Thyroid gland (tissue), 4 donors: ENCODE measurements at regions not wholly inside any gene's neighbourhood (a gene's known extent, or its start where the extent isn't known, plus 50 kb on each side); places are given as distances from the start of the nearest gene placed in this dataset.
"Not testable (repeated sequence)": the region's sequence is repeated elsewhere in the genome, so short reads cannot be mapped to it uniquely, and the experiment has no call there.

Experiments used
- DNase-seq, 2 donors: peaks; one replicate each; pipeline ENCODE4 v3.0.0-alpha.2; 2019
- H3K27ac ChIP-seq, 3 donors: fragments of 200-600 bp; sonication (generic); 1 replicate in 2 of 3; 2 replicates in 1 of 3; pipeline ENCODE4 v1.5.1; 2016 to 2019; ENCODE audit warnings: mild to moderate bottlenecking in 1 of 3, moderate library complexity in 1 of 3
- H3K27me3 ChIP-seq: fragments of 200-600 bp; sonication (generic); one replicate; pipeline ENCODE4 v1.5.1; 2019
- H3K36me3 ChIP-seq, 2 donors: fragments of 200-600 bp; sonication (generic); one replicate each; pipeline ENCODE4 v1.5.1; 2016 to 2019
- H3K4me1 ChIP-seq, 2 donors: fragments of 200-600 bp; sonication (generic); one replicate each; pipeline ENCODE4 v1.5.1; 2017 to 2019
- H3K4me3 ChIP-seq, 3 donors: fragments of 200-600 bp; sonication (generic); replicated peaks in 1 of 3; 1 replicate in 2 of 3; 2 replicates in 1 of 3; pipeline ENCODE4 v1.5.1; 2016; ENCODE audit warnings: mild to moderate bottlenecking in 1 of 3
- H3K9me3 ChIP-seq: fragments of 200-600 bp; sonication (generic); one replicate; pipeline ENCODE4 v1.5.1; 2017
- POLR2A ChIP-seq, 2 donors: fragments of 450-650 bp; IDR thresholded peaks; one replicate each; pipeline ENCODE4 v1.6.1; 2017; ENCODE audit warnings: antibody characterized with exemption in 2 of 2, mild to moderate bottlenecking in 2 of 2, moderate library complexity in 1 of 2
- WGBS, 2 donors: methylation state at CpG; one replicate each; pipeline ENCODE4 v1.1.5; 2017; 5-methylcytosine and 5-hydroxymethylcytosine counted together
- intact Hi-C: fragments of 100-400 bp; cut with DNase I; formaldehyde crosslinking; loops from one replicate; pipeline ENCODE4 v1.15.1; 2023
- TF ChIP-seq, protein P1 (sequence below), 6 experiments: fragments of 200-600 bp in 3 of 6; fragments of 450-650 bp in 3 of 6; sonication (generic) in 3 of 6; IDR thresholded peaks; one replicate each; pipeline ENCODE4 v1.5.1; 2016 to 2019; ENCODE audit warnings: antibody characterized with exemption in 6 of 6, mild to moderate bottlenecking in 2 of 6, inconsistent platforms in 1 of 6, moderate library complexity in 1 of 6

DNA sequence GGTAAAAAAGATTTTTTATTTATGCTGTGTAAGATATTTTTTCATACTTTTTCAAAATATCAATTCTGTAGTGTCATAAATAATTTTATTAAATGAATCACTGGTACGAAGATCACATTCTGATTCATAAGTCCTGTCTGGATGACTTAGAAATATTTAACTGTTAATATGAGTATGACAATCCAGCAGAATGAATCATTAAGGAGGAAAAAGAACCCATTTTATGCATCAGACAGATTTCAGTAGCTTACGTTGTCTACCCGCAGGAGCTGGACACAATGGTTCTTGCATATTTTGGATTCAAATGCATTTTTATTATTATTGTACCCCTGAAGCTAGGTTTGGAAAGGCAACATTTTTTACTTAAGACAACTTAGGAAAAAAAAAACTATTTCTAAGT, 448.9 kb upstream of the TSPY4 start:
- 84 to 94% methylated on average over 3 of the region's 3 CpGs for WGBS, 2 donors
- Histone ChIP-seq H3K4me1 (no peaks in the 10 kb centered on the region), H3K36me3 (no peaks in the 10 kb centered on the region), H3K27me3 (no peaks in the 10 kb centered on the region), H3K4me3 (no peak overlapping the region), H3K27ac (no peak overlapping the region), H3K9me3 (no peaks in the 10 kb centered on the region)
- intact Hi-C loops = no loop called here
- no peak for TF ChIP-seq POLR2A (IDR thresholded peaks at IDR 0.05)
- TF ChIP-seq, protein P1, sequence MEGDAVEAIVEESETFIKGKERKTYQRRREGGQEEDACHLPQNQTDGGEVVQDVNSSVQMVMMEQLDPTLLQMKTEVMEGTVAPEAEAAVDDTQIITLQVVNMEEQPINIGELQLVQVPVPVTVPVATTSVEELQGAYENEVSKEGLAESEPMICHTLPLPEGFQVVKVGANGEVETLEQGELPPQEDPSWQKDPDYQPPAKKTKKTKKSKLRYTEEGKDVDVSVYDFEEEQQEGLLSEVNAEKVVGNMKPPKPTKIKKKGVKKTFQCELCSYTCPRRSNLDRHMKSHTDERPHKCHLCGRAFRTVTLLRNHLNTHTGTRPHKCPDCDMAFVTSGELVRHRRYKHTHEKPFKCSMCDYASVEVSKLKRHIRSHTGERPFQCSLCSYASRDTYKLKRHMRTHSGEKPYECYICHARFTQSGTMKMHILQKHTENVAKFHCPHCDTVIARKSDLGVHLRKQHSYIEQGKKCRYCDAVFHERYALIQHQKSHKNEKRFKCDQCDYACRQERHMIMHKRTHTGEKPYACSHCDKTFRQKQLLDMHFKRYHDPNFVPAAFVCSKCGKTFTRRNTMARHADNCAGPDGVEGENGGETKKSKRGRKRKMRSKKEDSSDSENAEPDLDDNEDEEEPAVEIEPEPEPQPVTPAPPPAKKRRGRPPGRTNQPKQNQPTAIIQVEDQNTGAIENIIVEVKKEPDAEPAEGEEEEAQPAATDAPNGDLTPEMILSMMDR (IDR thresholded peaks at IDR 0.05) = no peak
- no peak for DNase-seq

DNA sequence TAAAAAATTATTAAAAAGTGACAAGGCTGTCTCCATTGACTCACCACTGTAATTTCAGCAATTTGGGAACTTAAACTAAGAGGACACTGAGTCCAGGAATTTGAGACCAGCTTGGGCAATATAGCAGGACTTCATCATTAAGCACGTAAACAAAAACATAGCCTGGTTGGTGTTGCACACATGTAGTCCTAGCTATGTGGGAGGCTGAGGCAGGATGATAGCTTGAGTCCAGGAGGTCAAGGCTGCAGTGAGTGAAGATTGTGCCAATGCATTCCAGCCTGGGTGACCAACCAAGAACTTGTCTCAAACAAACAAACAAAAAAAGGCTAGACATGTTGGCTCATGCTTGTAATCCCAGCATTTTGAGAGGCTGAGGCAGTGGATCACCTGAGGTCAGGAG, 439.4 kb upstream of the TSPY4 start:
- Histone ChIP-seq H3K9me3 (no peaks in the 10 kb centered on the region), H3K4me1 (no peaks in the 10 kb centered on the region), H3K36me3 (no peaks in the 10 kb centered on the region), H3K4me3 (no peak overlapping the region), H3K27ac (no peak overlapping the region), H3K27me3 (no peaks in the 10 kb centered on the region)
- intact Hi-C loops = no loop called here
- TF ChIP-seq, protein P1 (IDR thresholded peaks at IDR 0.05) = no peak
- no peak for TF ChIP-seq POLR2A (IDR thresholded peaks at IDR 0.05)
- WGBS, 2 donors = 77 to 78% methylated on average over 1 of the region's 1 CpG
- DNase-seq = no peak

DNA sequence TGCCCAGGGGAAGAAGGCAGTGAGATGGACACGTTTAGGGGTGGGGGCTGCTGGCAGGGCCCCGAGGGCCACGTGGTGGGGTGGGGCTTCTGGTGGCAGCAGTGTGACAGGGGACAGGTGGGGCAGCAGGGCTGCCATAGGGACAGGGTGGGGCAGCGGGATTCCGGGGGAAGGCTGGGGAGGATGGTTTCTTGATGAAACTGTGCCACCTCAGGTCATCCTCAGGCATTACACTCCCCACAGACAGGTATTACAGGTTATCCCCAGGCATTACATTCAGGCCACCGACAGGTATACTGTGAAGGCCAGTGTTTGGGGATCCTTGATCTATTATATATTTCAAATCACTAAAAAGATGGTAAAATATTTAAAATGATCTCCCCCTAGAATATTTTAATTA, 432.1 kb upstream of the TSPY4 start:
- TF ChIP-seq POLR2A (IDR thresholded peaks at IDR 0.05) = no peak
- TF ChIP-seq, protein P1 (IDR thresholded peaks at IDR 0.05) = no peak
- Histone ChIP-seq H3K9me3 (no peaks in the 10 kb centered on the region), H3K4me3 (no peak overlapping the region), H3K36me3 (no peaks in the 10 kb centered on the region), H3K4me1 (no peaks in the 10 kb centered on the region), H3K27ac (no peak overlapping the region), H3K27me3 (no peaks in the 10 kb centered on the region)
- intact Hi-C loops = no loop called here
- DNase-seq = no peak
- 53 to 65% methylated on average over 6 of the region's 6 CpGs for WGBS, 2 donors

DNA sequence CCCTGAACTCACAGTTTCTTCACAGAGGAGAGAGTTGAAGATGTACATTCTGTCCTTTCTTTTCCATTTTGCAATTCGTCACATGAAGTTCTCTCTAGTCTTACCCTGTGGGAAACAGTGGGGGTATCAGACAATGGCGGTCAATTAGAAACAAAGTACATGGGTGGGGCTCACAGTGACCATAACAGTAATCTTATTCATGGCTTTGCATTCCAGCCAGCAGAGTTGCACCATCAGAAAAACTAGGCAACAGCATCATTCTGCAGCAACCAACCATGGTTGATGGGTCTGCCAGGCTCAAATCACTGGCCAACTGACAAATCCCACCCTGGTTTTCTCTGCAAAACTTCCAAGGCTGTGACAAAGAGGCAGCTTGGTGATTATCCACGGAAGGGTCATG, 414.7 kb upstream of the TSPY4 start:
- intact Hi-C loops = not testable (repeated sequence)
- 45 to 48% methylated on average over 3 of the region's 3 CpGs for whole genome bisulfite sequencing, 2 donors

More for the DNA sequence above, 414.7 kb upstream of the TSPY4 start:
- DNase-seq, H3K4me1 ChIP-seq, H3K27me3 ChIP-seq, H3K36me3 ChIP-seq, H3K4me3 ChIP-seq, H3K9me3 ChIP-seq, H3K27ac ChIP-seq: not testable (repeated sequence)
